RPMI7951 (cell line): ENCODE measurements at regions not wholly inside any gene's neighbourhood (a gene's known extent, or its start where the extent isn't known, plus 50 kb on each side); places are given as distances from the start of the nearest gene placed in this dataset.

Experiments used
- DNase-seq: peaks from one replicate; pipeline ENCODE4 v3.0.0-alpha.2; 2012; ENCODE audit warnings: low read depth

DNA sequence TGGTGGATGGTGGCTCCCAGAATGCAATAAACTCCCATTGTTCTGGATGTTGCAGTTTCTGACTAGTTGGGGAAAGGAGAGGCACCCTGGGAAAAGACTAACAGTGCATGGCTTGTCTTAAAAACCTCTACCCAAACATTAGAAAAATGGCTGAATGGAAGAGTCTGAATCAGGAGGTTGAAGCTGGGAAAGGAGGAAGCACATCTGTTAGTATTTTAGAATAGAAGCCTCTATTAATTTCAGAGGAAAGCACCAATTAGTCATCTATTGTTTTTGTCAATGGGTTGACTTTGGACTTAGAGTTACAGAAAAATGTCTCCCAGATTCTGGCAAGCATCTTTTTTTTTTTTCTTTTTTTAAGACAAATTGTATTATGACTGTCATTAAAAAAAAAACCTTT, 56.1 kb upstream of the ELMO1 start:
- no peak for DNase-seq

- no peak for DNase-seq
Measured at GRCh38 chr7:37505750-37506353, 57.2 kb upstream of the ELMO1 start.

DNA sequence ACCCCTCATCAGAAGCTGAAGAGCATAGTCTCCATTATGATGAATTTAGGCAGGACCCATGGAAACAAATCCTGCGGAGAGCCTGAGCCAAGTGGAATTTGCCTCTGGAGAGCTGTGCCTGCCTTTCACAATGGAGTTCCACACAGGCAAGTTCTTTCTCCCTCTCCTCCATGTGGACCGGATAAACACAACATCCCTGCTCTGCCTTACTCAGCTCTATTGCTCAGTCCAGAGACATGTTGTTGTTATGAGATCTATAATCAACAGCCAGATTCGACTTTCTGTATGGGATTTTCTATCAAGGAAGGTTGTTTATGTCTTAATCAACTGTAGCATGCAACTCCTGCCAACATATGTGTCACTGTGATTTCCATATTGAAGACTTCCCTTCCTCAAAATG, 59.5 kb upstream of the ELMO1 start:
- no peak for DNase-seq

GRCh38 chr7:37510043-37510634, 61.5 kb upstream of the ELMO1 start:
- no peak for DNase-seq

GRCh38 chr7:37511915-37512314, 63.3 kb upstream of the ELMO1 start:
- no peak for DNase-seq

DNA sequence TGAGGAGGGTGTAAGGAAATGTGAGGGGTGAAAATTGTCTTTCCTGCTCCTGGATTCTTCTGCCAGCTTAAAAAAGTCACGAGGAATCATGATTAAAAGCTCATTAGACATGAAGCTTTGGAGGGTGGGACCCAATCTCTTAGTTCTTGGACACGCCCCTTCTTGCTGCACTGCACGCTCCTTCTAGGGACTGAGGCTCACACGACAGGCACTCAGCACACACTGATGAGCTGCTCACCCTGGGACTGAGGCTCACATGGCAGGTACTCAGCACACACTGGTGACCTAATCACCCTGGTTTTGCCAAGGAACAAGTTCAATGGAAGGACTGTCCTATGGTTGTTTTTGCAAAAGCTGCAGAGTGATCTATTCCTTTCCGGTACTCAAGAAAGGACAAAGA, 65.8 kb upstream of the ELMO1 start:
- DNase-seq, result no peak

DNA sequence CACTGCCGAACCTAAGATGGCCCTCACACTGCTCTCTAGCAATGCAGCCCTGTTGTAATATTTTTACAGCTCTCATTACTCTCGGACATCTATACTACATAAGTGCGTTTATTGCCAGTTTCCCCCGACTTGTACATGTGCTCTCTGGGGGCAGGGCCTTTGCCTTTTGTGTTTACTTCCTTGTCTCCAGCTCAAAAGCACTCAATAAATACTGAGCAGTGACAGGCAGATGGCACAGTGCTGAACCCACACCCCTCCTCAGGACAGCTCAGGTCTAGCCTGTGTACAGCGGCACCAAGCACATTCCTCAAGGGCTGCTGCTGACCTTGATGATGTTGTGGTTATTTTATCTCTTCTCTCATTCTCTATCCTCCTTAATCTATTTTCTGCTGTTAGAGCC, 68.0 kb upstream of the ELMO1 start:
- DNase-seq, result no peak

- DNase-seq, result no peak
Measured at GRCh38 chr7:37518266-37518665, 69.6 kb upstream of the ELMO1 start.

DNA sequence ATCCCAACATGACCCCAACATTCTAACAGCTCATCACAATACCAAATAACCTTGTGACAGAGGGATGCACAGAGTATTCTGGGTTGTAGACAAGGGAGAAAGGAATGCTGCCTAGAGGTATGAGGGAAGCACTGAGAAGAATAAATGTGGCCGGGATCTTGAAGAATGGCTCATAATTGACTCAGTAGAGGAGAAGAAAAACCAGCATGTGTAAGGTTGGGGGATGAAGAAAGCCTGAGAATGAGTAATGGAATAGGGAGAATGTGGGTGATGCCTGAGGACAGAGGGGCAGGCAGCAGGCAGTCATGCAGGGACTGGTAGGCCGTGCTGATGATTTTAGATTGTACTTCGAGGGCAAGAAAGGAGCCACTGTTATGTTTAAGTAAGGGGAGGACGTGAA, 75.4 kb upstream of the ELMO1 start:
- no peak for DNase-seq

GRCh38 chr7:37524797-37525196, 76.1 kb upstream of the ELMO1 start:
- no peak for DNase-seq

GRCh38 chr7:37526623-37527022, 78.0 kb upstream of the ELMO1 start:
- no peak for DNase-seq

DNA sequence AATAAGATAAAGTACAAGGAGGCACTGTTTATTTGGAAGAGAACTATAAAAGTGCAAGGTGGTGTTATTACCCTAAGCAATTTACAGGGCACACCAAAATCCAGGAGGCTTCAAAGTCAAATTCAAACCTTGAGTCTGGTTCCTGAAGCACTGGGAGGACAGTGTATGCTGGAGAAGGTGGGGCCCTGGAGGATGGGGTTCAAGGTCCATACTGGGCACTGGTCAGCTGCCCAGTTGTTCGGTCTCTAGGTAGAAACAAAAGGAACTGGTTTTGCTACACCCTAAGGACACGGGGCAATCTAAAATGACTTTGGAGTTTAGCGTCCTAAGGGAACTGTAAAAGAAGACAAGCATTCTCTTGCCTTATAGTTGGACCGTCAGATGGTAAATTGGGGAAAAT, 78.4 kb upstream of the ELMO1 start:
- DNase-seq, result no peak

DNA sequence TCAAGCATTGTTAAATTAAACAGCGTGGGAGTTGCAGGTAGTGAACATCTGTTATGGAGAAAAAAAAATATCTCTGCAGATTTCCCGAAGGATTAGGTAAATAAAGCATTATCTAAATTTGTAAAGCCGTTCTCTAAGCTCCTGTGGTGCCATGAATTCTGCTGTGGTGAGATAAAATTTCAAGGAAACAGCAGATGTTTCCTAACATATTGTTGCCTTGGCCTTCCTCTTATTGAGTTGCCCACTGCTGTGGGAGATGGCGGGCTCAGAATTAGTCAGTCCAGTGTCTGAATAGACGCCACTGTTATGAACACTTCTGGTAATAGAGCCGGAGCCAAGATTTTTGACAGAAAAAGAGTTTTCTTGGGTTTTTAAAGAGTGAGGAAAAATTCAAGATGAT, 82.6 kb upstream of the ELMO1 start:
- DNase-seq, result no peak

GRCh38 chr7:37532636-37533035, 84.0 kb upstream of the ELMO1 start:
- no peak for DNase-seq

DNA sequence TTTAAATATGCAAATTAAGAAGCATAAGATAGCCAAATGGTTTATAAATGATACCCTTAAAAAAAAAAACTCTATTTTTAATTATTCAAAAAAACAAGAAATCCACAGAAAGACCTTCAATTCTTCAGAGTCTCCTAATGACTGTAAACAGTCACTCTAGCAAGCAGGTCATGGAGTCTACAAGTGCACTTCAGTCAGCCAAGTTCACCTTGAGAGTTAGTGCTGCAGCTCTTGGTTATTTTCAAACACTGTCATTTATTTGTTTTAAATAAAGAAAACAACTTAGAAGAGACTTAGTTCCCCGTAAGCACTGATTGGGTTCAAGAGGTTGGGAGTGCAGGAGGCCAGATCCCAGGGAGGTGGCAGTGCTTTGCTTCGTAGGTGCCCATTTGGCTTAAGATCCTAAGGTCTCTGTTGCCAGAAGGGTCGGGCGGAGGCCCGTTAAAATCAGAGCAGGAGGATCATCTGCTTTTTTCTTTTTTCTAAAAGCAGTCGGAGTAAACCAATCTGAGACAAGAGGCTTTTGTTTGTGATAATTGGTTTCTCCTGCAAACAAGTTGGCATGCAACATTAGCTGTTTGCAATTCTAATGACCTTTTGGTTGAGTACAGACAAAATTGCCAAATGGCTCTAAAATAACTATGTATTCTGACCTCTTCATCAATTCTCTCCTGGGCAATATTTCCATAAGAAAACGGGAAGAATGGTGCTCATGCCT, 86.4 kb upstream of the ELMO1 start:
- no peak for DNase-seq

DNA sequence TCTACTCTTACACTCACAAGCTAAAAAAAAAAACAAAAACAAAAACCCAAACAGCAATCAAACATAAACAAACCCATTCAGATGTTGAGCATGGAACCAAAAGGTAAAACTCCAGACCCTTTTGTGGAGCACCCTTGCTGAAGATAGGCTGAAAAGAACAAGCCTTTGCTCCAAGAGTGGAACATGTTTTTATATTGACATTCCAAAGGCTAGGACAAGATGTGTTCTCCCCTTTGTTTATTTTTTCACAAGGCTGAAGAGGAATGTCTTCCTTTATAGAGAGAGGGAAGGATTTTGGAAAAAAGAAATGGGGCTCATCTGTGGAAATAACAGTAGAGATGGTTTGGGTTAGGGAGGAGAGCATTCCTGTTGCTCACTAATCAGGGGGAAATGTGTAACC, 87.2 kb upstream of the ELMO1 start:
- no peak for DNase-seq

DNA sequence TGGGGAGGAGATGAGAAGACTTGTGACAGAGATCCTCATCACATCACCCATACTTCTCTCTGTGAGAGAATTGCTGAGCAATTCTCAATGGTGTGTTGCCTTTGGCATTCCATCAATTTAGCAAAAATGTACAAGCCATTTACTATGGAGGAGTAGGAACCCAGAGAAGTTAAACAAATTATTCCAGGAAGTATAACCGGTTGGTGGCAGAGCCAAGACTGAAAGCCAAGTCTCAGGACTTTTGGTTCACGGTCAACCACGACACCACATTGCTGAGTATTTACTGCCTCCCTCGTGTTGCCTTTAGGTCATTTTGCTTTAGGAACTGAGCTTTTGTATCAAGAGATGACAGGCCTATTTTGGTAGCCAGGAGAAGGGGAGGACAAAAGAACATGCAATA, 88.0 kb upstream of the ELMO1 start:
- no peak for DNase-seq

- no peak for DNase-seq
Measured at GRCh38 chr7:37537439-37537838, 88.8 kb upstream of the ELMO1 start.

- no peak for DNase-seq
Measured at GRCh38 chr7:37538945-37539344, 90.3 kb upstream of the ELMO1 start.

GRCh38 chr7:37540917-37541316, 92.3 kb upstream of the ELMO1 start:
- no peak for DNase-seq

DNA sequence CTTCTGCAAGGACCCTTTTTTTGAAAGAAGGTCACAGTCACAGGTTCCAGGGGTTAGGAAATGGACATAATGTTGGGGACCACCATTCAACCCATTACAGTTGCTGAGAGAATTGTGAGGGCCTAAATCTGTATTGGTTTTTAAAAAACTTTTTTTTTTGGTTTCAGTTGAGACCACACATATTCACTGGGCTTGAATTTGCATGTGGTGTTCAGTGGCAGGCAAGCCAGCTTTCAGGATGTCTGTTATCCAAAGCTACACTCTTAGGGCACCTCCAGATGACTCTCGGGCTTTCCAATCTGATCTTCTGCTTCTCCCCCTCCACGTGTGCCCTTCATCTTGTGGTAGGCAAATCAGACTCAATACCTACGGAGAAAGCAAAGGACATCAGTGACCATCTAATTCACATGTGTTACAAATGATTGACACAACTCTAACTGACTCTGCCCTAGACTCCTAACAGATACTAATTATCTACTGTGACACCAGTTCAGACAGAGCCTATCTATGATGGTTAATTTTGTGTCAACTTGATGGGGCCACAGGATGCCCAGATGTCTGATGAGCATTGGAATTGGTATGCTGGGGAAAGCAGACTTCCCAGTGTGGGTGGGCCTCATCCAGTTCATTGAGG, 93.3 kb upstream of the ELMO1 start:
- no peak for DNase-seq

GRCh38 chr7:37545619-37546534, 97.2 kb upstream of the ELMO1 start:
- no peak for DNase-seq
